WTC11 (cell line): ENCODE measurements at regions not wholly inside any gene's neighbourhood (a gene's known extent, or its start where the extent isn't known, plus 50 kb on each side); places are given as distances from the start of the nearest gene placed in this dataset.
"Not testable (repeated sequence)": the region's sequence is repeated elsewhere in the genome, so short reads cannot be mapped to it uniquely, and the experiment has no call there.

Source experiments
- ATAC-seq: fragments of 200-7000 bp; cut with Tn5 transposase; 2 replicates; pipeline ENCODE4 v1.10.0; 2021; ENCODE audit warnings: mild to moderate bottlenecking, moderate library complexity
- CTCF ChIA-PET: fragments of 300-600 bp; sonication (Branson Sonifier 250); formaldehyde crosslinking; loops from one replicate; lab custom pipeline; 2021; ENCODE audit warnings: antibody characterized with exemption; lab: Charles Lee
- POLR2A ChIA-PET: fragments of 350-600 bp; sonication (Branson Sonifier 250); formaldehyde crosslinking; loops from one replicate; lab custom pipeline; 2021; ENCODE audit warnings: antibody characterized with exemption; lab: Charles Lee
- DNase-seq: peaks from one replicate; pipeline ENCODE4 v3.0.0; 2021; ENCODE audit warnings: low spot score
- H3K27ac Mint-ChIP-seq: 2 replicates; pipeline ENCODE4 v1.8.0; 2021; ENCODE audit warnings: mixed read lengths
- H3K27me3 Mint-ChIP-seq: 2 replicates; pipeline ENCODE4 v1.8.0; 2021; ENCODE audit warnings: low read depth, mild to moderate bottlenecking, moderate library complexity, mixed read lengths
- H3K36me3 Mint-ChIP-seq: 2 replicates; pipeline ENCODE4 v1.8.0; 2021; ENCODE audit warnings: mixed read lengths
- H3K4me1 Mint-ChIP-seq: 2 replicates; pipeline ENCODE4 v1.8.0; 2022; ENCODE audit warnings: mixed read lengths
- H3K4me3 Mint-ChIP-seq: 2 replicates; pipeline ENCODE4 v1.8.0; 2021; ENCODE audit warnings: mild to moderate bottlenecking, moderate library complexity, mixed read lengths
- H3K9me3 Mint-ChIP-seq: 2 replicates; pipeline ENCODE4 v1.8.0; 2021; ENCODE audit warnings: mixed read lengths
- ATF1 ChIP-seq: sonication (generic); formaldehyde crosslinking; IDR thresholded peaks from 2 replicates; pipeline ENCODE4 v1.8.1; 2023; ENCODE audit warnings: mild to moderate bottlenecking, moderate library complexity, missing genetic modification reagents
- CREM ChIP-seq: sonication (generic); formaldehyde crosslinking; IDR thresholded peaks from 2 replicates; pipeline ENCODE4 v1.8.1; 2022; ENCODE audit warnings: mild to moderate bottlenecking, missing genetic modification reagents, moderate library complexity
- ELF4 ChIP-seq: sonication (generic); formaldehyde crosslinking; IDR thresholded peaks from 2 replicates; pipeline ENCODE4 v1.8.1; 2022; ENCODE audit warnings: low read depth, mild to moderate bottlenecking, moderate library complexity, missing genetic modification reagents
- ESRRA ChIP-seq: sonication (generic); formaldehyde crosslinking; IDR thresholded peaks from 2 replicates; pipeline ENCODE4 v1.8.1; 2022; ENCODE audit warnings: mild to moderate bottlenecking, missing genetic modification reagents, borderline replicate concordance
- FOXJ3 ChIP-seq: sonication (generic); formaldehyde crosslinking; IDR thresholded peaks from 2 replicates; pipeline ENCODE4 v1.9.0; 2021; ENCODE audit warnings: missing genetic modification reagents, mild to moderate bottlenecking, borderline replicate concordance
- GRHL2 ChIP-seq: fragments of 250-450 bp; sonication (Bioruptor Pico); IDR thresholded peaks from 2 replicates; pipeline ENCODE4 v1.8.0; 2022; ENCODE audit warnings: mild to moderate bottlenecking, moderate library complexity; ENCODE audit not compliant: insufficient replicate concordance, severe bottlenecking
- GTF2I ChIP-seq: fragments of 250-450 bp; sonication (Bioruptor Pico); conservative IDR thresholded peaks from 2 replicates; pipeline ENCODE4 v1.4.0; 2021; ENCODE audit warnings: mild to moderate bottlenecking
- NFE2L1 ChIP-seq: sonication (generic); formaldehyde crosslinking; IDR thresholded peaks from 2 replicates; pipeline ENCODE4 v1.8.1; 2023; ENCODE audit warnings: missing genetic modification reagents
- TEAD4 ChIP-seq: sonication (generic); formaldehyde crosslinking; IDR thresholded peaks from 2 replicates; pipeline ENCODE4 v1.8.0; 2022; ENCODE audit warnings: mild to moderate bottlenecking, missing genetic modification reagents
- TP53 ChIP-seq: sonication (generic); formaldehyde crosslinking; IDR thresholded peaks from 2 replicates; pipeline ENCODE4 v1.8.1; 2023; ENCODE audit warnings: mild to moderate bottlenecking, missing genetic modification reagents
- ZBTB21 ChIP-seq: sonication (generic); formaldehyde crosslinking; IDR thresholded peaks from 2 replicates; pipeline ENCODE4 v1.8.1; 2023; ENCODE audit warnings: mild to moderate bottlenecking, missing genetic modification reagents, borderline replicate concordance
- ZNF138 ChIP-seq: sonication (generic); formaldehyde crosslinking; conservative IDR thresholded peaks from 2 replicates; pipeline ENCODE4 v1.8.1; 2022; ENCODE audit warnings: mild to moderate bottlenecking, moderate library complexity, missing genetic modification reagents
- ZNF232 ChIP-seq: sonication (generic); formaldehyde crosslinking; IDR thresholded peaks from 2 replicates; pipeline ENCODE4 v1.8.0; 2022; ENCODE audit warnings: mild to moderate bottlenecking, missing genetic modification reagents
- ZNF423 ChIP-seq: fragments of 250-450 bp; sonication (Bioruptor Pico); IDR thresholded peaks from 2 replicates; pipeline ENCODE4 v2.1.2; 2022; ENCODE audit warnings: mild to moderate bottlenecking, moderate library complexity
- TF ChIP-seq, protein P1 (sequence below): sonication (generic); formaldehyde crosslinking; IDR thresholded peaks from 2 replicates; pipeline ENCODE4 v1.8.0; 2022; ENCODE audit warnings: mild to moderate bottlenecking, missing genetic modification reagents
- TF ChIP-seq, protein P2 (sequence below): sonication (generic); formaldehyde crosslinking; IDR thresholded peaks from 2 replicates; pipeline ENCODE4 v1.8.1; 2022; ENCODE audit warnings: missing genetic modification reagents, borderline replicate concordance
- TF ChIP-seq, protein P3 (sequence below): sonication (generic); formaldehyde crosslinking; IDR thresholded peaks from 2 replicates; pipeline ENCODE4 v1.8.1; 2022; ENCODE audit warnings: low read depth, missing genetic modification reagents, borderline replicate concordance
- TF ChIP-seq, protein P4 (sequence below): fragments of 200-600 bp; IDR thresholded peaks from 2 replicates; pipeline ENCODE4 v1.8.0; 2022; ENCODE audit warnings: antibody characterized with exemption
- TF ChIP-seq, protein P5 (sequence below): sonication (generic); formaldehyde crosslinking; IDR thresholded peaks from 2 replicates; pipeline ENCODE4 v1.8.1; 2023; ENCODE audit warnings: mild to moderate bottlenecking, missing genetic modification reagents, borderline replicate concordance

DNA sequence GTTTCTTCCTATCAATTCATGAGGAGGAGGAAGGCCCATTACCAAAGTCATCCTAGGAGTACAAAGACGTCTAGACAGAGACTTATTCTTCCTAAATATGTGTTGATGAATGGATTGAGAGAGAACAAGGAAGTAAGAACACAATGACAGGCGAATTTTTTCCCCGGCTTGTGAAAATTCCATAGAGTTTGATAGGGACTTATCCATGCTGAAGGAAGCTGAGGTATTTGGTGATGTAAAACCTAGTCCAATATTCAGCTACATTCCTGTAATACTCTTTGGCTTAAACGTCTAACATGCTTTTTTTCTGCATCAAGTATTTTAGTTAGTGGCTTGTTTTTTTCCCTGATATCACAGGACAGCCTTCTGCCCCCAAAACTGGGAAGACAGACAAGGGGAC lies 121.9 kb upstream of the MYT1L start (continued):
- TF ChIP-seq, protein P1, sequence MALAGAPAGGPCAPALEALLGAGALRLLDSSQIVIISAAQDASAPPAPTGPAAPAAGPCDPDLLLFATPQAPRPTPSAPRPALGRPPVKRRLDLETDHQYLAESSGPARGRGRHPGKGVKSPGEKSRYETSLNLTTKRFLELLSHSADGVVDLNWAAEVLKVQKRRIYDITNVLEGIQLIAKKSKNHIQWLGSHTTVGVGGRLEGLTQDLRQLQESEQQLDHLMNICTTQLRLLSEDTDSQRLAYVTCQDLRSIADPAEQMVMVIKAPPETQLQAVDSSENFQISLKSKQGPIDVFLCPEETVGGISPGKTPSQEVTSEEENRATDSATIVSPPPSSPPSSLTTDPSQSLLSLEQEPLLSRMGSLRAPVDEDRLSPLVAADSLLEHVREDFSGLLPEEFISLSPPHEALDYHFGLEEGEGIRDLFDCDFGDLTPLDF, result no peak
- no peak for TF ChIP-seq CREM (CRISPR knock-in tag)
- TF ChIP-seq ZNF232 (CRISPR knock-in tag), result no peak
- no peak for TF ChIP-seq ZBTB21 (CRISPR knock-in tag)
- TF ChIP-seq, protein P2, sequence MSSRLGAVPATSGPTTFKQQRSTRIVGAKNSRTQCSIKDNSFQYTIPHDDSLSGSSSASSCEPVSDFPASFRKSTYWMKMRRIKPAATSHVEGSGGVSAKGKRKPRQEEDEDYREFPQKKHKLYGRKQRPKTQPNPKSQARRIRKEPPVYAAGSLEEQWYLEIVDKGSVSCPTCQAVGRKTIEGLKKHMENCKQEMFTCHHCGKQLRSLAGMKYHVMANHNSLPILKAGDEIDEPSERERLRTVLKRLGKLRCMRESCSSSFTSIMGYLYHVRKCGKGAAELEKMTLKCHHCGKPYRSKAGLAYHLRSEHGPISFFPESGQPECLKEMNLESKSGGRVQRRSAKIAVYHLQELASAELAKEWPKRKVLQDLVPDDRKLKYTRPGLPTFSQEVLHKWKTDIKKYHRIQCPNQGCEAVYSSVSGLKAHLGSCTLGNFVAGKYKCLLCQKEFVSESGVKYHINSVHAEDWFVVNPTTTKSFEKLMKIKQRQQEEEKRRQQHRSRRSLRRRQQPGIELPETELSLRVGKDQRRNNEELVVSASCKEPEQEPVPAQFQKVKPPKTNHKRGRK (CRISPR knock-in tag), result no peak
- TF ChIP-seq, protein P3, sequence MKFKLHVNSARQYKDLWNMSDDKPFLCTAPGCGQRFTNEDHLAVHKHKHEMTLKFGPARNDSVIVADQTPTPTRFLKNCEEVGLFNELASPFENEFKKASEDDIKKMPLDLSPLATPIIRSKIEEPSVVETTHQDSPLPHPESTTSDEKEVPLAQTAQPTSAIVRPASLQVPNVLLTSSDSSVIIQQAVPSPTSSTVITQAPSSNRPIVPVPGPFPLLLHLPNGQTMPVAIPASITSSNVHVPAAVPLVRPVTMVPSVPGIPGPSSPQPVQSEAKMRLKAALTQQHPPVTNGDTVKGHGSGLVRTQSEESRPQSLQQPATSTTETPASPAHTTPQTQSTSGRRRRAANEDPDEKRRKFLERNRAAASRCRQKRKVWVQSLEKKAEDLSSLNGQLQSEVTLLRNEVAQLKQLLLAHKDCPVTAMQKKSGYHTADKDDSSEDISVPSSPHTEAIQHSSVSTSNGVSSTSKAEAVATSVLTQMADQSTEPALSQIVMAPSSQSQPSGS (CRISPR knock-in tag), result no peak
- TF ChIP-seq ELF4 (CRISPR knock-in tag), result no peak
- TF ChIP-seq, all 79 proteins: peak for 0

DNA sequence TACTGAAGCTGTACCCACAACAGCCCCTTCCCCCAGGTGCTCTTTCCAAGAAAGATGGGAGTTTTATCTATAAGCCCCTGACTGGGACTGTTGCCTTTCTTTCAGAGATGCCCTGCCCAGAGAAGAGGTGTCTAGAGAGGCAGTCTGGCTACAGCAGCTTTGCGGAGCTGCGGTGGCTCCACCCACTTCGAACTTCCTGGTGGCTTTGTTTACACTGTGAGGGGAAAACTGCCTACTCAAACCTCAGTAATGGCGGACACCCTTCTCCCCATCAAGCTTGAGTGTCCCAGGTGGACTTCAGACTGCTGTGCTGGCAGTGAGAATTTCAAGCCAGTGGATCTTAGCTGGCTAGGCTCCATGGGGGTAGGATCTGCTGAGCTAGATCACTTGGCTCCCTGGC lies 120.2 kb upstream of the MYT1L start:
- DNase-seq, POLR2A ChIA-PET, H3K4me3 Mint-ChIP-seq, ATAC-seq, H3K27ac Mint-ChIP-seq, H3K27me3 Mint-ChIP-seq, H3K36me3 Mint-ChIP-seq, H3K4me1 Mint-ChIP-seq: not testable (repeated sequence)
- CTCF ChIA-PET, result interaction anchor here (0.7 kb wide), 1 partner anchor 551 kb away, joined by 3 read pairs; no protein-coding TSS in a partner anchor
- peaks cover 26% of the 10 kb centered on the region for H3K9me3 Mint-ChIP-seq

DNA sequence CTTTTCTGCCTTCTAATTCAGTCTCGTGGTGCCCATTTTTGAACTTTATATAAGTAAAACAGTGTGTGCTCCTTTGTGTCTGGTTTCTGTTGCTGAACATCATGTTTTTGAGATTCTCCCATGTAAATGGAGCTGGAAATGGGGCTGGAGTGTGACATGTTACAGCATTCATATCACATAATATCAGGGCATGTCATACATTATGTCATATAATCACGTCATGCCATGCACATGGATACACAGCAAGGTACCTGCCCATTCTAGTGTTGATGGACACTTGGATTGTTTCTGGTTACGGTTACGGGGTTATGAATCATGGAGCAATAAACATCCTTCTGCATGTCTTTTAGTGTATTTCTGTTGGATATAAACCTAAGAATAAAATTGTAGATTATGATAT lies 117.1 kb upstream of the MYT1L start:
- ChIA-PET CTCF (no interaction called here), POLR2A (no interaction called here)
- H3K9me3 Mint-ChIP-seq, result peaks cover 32% of the 10 kb centered on the region
- ATAC-seq (no peak), DNase-seq (no peak)
- 0 out of 2 replicates have a peak, but pooled peaks cover 8% of the 10 kb centered on the region for H3K36me3 Mint-ChIP-seq
- TF ChIP-seq, protein P2 (CRISPR knock-in tag), result no peak
- TF ChIP-seq GTF2I (CRISPR knock-in tag), result no peak
- TF ChIP-seq, protein P4, sequence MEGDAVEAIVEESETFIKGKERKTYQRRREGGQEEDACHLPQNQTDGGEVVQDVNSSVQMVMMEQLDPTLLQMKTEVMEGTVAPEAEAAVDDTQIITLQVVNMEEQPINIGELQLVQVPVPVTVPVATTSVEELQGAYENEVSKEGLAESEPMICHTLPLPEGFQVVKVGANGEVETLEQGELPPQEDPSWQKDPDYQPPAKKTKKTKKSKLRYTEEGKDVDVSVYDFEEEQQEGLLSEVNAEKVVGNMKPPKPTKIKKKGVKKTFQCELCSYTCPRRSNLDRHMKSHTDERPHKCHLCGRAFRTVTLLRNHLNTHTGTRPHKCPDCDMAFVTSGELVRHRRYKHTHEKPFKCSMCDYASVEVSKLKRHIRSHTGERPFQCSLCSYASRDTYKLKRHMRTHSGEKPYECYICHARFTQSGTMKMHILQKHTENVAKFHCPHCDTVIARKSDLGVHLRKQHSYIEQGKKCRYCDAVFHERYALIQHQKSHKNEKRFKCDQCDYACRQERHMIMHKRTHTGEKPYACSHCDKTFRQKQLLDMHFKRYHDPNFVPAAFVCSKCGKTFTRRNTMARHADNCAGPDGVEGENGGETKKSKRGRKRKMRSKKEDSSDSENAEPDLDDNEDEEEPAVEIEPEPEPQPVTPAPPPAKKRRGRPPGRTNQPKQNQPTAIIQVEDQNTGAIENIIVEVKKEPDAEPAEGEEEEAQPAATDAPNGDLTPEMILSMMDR, result no peak
- TF ChIP-seq, all 79 proteins: peak for 0
- no peaks in the 10 kb centered on the region for H3K27me3 Mint-ChIP-seq
- no peaks in the 10 kb centered on the region for H3K4me1 Mint-ChIP-seq
- no peak overlapping the region for H3K27ac Mint-ChIP-seq
- no peak overlapping the region for H3K4me3 Mint-ChIP-seq

DNA sequence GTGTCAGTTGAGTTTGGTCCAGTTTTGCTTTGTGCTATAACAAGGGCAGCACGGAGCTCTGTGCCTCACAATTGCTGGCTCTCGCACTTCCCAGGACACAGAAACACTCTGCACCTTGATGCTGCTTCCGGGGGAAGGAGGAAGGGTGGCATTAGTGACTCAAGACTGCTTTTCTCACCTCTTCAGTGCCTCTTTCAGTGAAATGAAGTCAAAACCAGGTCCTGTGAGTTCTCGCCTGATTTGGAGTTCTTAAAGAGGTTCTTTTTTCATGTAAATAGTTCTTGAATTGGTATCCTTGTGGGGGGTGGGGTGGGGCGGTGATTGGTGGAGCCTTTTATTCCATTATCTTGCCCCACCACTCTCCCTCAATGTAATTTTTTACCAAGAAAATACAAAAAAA lies 91.5 kb upstream of the MYT1L start:
- Mint-ChIP-seq H3K4me3 (no peak overlapping the region), H3K36me3 (no peaks in the 10 kb centered on the region), H3K9me3 (peaks cover 14% of the 10 kb centered on the region), H3K4me1 (peaks cover 19% of the 10 kb centered on the region), H3K27me3 (no peaks in the 10 kb centered on the region; the same call in 1 of the 2 replicates), H3K27ac (no peak overlapping the region; the same call in 1 of the 2 replicates)
- ChIA-PET POLR2A (no interaction called here), CTCF (no interaction called here)
- ATAC-seq, result peak; percentile 62
- no peak for DNase-seq
- TF ChIP-seq ATF1 (no peak), TP53 (CRISPR knock-in tag) (no peak), FOXJ3 (CRISPR knock-in tag) (no peak), NFE2L1 (CRISPR knock-in tag) (no peak), ESRRA (CRISPR knock-in tag) (no peak), TEAD4 (no peak), ZNF138 (CRISPR knock-in tag) (no peak), ZNF423 (CRISPR knock-in tag) (no peak), GRHL2 (no peak)
- TF ChIP-seq, protein P5, sequence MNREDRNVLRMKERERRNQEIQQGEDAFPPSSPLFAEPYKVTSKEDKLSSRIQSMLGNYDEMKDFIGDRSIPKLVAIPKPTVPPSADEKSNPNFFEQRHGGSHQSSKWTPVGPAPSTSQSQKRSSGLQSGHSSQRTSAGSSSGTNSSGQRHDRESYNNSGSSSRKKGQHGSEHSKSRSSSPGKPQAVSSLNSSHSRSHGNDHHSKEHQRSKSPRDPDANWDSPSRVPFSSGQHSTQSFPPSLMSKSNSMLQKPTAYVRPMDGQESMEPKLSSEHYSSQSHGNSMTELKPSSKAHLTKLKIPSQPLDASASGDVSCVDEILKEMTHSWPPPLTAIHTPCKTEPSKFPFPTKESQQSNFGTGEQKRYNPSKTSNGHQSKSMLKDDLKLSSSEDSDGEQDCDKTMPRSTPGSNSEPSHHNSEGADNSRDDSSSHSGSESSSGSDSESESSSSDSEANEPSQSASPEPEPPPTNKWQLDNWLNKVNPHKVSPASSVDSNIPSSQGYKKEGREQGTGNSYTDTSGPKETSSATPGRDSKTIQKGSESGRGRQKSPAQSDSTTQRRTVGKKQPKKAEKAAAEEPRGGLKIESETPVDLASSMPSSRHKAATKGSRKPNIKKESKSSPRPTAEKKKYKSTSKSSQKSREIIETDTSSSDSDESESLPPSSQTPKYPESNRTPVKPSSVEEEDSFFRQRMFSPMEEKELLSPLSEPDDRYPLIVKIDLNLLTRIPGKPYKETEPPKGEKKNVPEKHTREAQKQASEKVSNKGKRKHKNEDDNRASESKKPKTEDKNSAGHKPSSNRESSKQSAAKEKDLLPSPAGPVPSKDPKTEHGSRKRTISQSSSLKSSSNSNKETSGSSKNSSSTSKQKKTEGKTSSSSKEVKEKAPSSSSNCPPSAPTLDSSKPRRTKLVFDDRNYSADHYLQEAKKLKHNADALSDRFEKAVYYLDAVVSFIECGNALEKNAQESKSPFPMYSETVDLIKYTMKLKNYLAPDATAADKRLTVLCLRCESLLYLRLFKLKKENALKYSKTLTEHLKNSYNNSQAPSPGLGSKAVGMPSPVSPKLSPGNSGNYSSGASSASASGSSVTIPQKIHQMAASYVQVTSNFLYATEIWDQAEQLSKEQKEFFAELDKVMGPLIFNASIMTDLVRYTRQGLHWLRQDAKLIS, result no peak
